GM21360 (cell line): ENCODE measurements at regions not wholly inside any gene's neighbourhood (a gene's known extent, or its start where the extent isn't known, plus 50 kb on each side); places are given as distances from the start of the nearest gene placed in this dataset.

Experiments used
- ATAC-seq: cut with Tn5 transposase; IDR thresholded peaks from one replicate; pipeline ENCODE4 v1.9.1; 2021; ENCODE audit warnings: mild to moderate bottlenecking, moderate library complexity; ENCODE audit not compliant: unreplicated experiment

GRCh38 chr18:75927791-75928190, 500.3 kb upstream of the SMIM21 start:
- no peak for ATAC-seq

GRCh38 chr18:75926811-75927210, 499.3 kb upstream of the SMIM21 start:
- no peak for ATAC-seq

DNA sequence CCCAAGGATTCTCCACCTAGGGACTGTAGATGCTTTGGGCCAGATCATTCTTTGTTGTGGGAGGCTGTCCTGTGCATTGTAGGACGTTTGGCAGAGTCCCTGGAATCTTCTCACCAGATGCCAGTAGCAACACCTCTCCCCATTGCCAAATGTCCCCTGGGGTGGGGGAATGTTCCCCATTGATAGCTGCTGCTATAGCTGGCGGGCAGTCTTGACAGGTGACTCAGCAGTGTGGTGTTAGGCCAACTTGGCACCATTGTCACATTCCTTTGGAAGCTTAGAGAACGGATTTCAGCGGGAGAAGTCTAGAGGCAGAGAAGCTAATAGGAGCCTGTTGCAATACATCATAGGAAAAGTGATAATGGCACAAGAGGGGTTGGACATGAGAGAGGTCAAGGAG, 495.7 kb upstream of the SMIM21 start:
- ATAC-seq = no peak

GRCh38 chr18:75916624-75916982, 489.1 kb upstream of the SMIM21 start:
- no peak for ATAC-seq

DNA sequence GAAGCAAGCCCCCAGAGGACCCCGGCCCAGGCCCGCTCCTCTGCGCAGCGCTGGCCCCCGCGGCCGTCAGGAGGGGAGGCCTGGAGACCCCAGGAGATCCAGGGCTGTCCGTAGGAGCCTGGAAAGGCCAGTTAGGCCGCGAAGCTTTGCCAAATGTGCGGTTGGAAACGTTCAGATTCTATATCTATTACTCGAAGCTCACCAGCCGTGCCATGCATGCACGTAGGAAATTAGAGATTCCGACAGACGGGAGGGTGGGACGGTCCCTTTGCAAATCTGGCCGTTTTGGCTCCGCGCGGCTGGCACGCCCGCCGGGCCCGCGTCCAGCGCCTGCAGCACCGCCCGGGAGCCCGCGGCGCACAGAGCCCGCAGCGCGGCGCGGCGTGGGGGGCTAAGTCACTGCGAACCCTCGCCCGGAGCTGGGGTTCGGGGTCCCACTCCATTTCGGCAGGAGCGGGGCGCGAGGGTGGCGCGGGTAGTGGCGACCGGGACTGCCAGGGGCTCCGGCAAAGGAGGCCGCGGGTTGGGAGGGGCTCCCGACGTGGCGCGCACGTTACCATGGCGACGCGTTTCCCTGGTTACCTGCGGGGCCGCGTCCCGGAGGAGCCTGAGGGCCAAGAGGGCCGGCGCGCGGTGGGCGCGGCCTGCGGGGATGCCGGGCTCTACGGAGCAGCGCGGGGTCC, 488.6 kb upstream of the SMIM21 start:
- ATAC-seq = no peak

DNA sequence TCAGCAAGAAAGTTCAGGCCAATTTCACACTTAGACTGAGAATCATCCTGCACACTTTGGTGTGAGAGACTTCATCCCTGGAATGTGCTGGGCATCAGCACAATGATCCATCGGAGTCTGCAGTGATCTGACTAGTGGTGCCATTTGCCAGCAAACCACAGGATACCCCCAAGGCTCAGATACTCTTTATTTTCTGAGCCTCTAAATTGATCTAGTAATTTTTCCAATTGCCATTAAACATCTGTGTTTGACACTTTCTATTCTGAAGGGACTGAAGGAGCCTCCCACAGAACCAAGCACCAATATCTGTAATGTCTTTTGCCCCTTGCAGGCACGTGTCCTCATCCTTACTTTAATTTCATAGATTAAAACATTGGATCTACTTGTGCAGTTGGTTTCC, 485.3 kb upstream of the SMIM21 start:
- no peak for ATAC-seq

- no peak for ATAC-seq
Observed at GRCh38 chr18:75904416-75904815, 476.9 kb upstream of the SMIM21 start.

- no peak for ATAC-seq
Observed at GRCh38 chr18:75898651-75899050, 471.1 kb upstream of the SMIM21 start.

DNA sequence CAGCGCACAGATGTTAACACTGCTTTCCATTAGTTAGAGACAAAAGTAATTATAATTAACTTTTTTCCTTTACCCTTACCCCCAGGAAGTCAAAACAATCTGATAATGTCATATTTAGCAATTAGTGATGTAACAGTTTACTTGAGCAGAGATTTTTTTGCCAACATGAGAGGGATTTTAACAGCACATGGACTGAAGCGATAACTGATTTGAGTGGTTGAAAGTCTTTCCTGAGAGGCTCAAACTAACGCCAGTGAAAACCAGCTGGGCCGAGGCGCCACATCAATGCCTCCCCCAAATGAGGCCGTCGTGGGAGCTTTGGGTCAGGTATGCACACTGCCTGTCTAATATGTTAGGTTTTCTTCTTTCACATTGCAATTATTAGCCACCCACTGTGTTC, 469.9 kb upstream of the SMIM21 start:
- no peak for ATAC-seq

GRCh38 chr18:75896865-75897264, 469.4 kb upstream of the SMIM21 start:
- ATAC-seq = no peak

DNA sequence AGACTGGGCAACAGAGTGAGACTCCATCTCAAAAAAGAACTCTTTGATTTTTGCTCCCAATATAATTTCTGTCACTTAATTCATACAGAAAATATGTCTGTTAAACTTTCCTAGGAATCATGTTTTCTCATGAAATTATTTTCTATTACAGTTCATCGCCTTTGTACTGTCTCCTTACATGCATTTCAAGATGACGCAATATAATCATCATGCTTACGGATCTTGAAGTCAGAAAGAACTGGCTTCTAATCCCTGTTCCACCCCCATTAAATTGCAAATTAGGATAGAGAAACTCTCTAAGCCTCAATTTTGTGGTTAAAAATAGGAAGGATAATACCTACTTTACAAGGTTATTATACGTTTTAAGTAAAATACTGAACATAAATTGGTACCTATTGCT, 467.6 kb upstream of the SMIM21 start:
- ATAC-seq = no peak

- no peak for ATAC-seq
Observed at GRCh38 chr18:75884728-75885127, 457.2 kb upstream of the SMIM21 start.

GRCh38 chr18:75880925-75881504, 453.5 kb upstream of the SMIM21 start:
- no peak for ATAC-seq

GRCh38 chr18:75880266-75880665, 452.8 kb upstream of the SMIM21 start:
- ATAC-seq = no peak

DNA sequence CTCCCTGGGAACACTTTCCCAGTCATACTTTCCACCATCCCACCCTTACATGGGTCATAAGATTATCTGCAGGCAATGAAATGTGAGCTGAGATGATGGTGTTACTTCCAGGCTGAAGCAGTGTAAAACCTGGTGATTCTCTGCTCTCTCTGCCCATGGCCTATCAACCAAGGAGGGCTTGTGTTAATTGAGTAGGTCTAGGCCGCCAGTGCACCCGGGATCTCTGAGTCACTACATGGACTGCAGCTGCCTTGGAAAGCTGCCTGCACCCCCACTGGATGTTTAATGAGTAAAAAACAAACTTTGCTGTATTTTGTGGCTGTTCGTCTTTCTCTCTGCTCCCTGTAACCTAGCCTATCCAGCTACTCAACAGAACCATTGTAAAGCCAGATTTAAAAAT, 451.7 kb upstream of the SMIM21 start:
- no peak for ATAC-seq

GRCh38 chr18:75875559-75875958, 448.1 kb upstream of the SMIM21 start:
- ATAC-seq = no peak

DNA sequence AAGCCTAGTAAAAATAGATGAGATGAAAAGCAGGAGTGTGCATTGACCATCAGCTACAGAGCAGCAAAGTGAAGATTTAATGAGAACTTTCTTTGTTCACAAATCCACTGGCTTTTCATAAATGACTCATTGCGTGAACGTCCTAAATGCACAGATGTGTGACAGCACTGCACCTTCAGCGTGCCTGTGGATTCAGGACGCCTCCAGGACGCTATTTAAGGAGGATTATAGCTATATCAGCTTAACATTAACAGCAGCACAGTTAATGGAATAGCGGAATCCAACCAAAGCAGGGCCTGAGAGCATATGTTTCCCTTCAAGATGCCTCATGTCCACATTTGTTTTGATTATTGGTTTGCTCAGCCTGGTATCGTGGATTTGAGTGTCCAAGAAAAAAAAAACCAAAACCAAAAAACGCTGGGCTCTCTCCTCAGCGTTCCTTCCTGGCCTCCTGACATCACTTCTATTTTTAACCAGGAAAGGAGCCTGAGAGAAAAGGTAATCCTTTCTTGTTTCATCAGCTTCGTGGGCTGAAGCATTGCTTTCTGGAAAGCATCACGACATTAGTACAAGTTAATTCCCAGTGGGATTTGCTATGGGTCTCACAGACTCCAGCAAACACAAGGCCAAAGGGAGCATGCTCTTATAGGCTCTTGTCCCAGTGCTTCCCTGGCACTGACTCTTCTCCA, 447.0 kb upstream of the SMIM21 start:
- no peak for ATAC-seq

GRCh38 chr18:75871596-75871995, 444.1 kb upstream of the SMIM21 start:
- no peak for ATAC-seq

GRCh38 chr18:75869162-75869561, 441.7 kb upstream of the SMIM21 start:
- no peak for ATAC-seq

- no peak for ATAC-seq
Observed at GRCh38 chr18:75868031-75868430, 440.5 kb upstream of the SMIM21 start.

- ATAC-seq = no peak
Observed at GRCh38 chr18:75865639-75866038, 438.1 kb upstream of the SMIM21 start.

- ATAC-seq = no peak
Observed at GRCh38 chr18:75864816-75865215, 437.3 kb upstream of the SMIM21 start.
